B cell (primary cell): ENCODE measurements at regions not wholly inside any gene's neighbourhood (a gene's known extent, or its start where the extent isn't known, plus 50 kb on each side); places are given as distances from the start of the nearest gene placed in this dataset.

ENCODE experiments used
- ATAC-seq: fragments of 200-7000 bp; cut with Tn5 transposase; one replicate; pipeline ENCODE4 v1.10.0; 2021; ENCODE audit warnings: low read depth, mild to moderate bottlenecking, moderate number of reproducible peaks, moderate library complexity
- CTCF ChIA-PET: fragments of 350-600 bp; sonication (Branson Sonifier 250); formaldehyde crosslinking; loops from one replicate; lab custom pipeline; 2021; ENCODE audit warnings: antibody characterized with exemption, inconsistent platforms; lab: Charles Lee
- POLR2A ChIA-PET: fragments of 350-600 bp; sonication (Branson Sonifier 250); formaldehyde crosslinking; loops from one replicate; lab custom pipeline; 2021; ENCODE audit warnings: antibody characterized with exemption; lab: Charles Lee
- DNase-seq: peaks from one replicate; pipeline ENCODE4 v3.0.0; 2013
- H2AFZ ChIP-seq: 2 replicates; pipeline ENCODE4 v1.6.1; 2012; ENCODE audit warnings: mild to moderate bottlenecking, low read depth, low read length; ENCODE audit not compliant: insufficient read depth, poor library complexity, severe bottlenecking
- H3K27ac ChIP-seq, 2 donors: 1 replicate in 1 of 2; 2 replicates in 1 of 2; pipeline ENCODE4 v1.5.1; 2012 to 2013; ENCODE audit warnings: low read length in 2 of 2, mild to moderate bottlenecking in 2 of 2, moderate library complexity in 1 of 2
- H3K27me3 ChIP-seq, 4 experiments: fragments of 200-600 bp in 1 of 4; sonication (generic) in 1 of 4; replicated peaks in 1 of 4; 1 replicate in 2 of 4; 2 replicates in 2 of 4; pipeline versions ENCODE4 v1.6.1 to v1.7.0; 2013 to 2016; ENCODE audit warnings: low read length in 3 of 4, mild to moderate bottlenecking in 2 of 4, mixed read lengths in 1 of 4, moderate library complexity in 1 of 4; ENCODE audit not compliant: insufficient read depth in 4 of 4, control insufficient read depth in 3 of 4; ENCODE audit errors: control extremely low read depth in 1 of 4
- H3K36me3 ChIP-seq, 2 experiments: replicated peaks in 1 of 2; 1 replicate in 1 of 2; 2 replicates in 1 of 2; pipeline versions ENCODE4 v1.6.1 to v1.7.1; 2013; ENCODE audit warnings: low read length in 1 of 2; ENCODE audit not compliant: insufficient read depth in 2 of 2, control insufficient read depth in 1 of 2; ENCODE audit errors: control extremely low read depth in 1 of 2, extremely low read depth in 1 of 2
- H3K4me1 ChIP-seq, 2 donors: fragments of 200-600 bp in 1 of 2; sonication (generic) in 1 of 2; 1 replicate in 1 of 2; 2 replicates in 1 of 2; pipeline versions ENCODE4 v1.5.1 to v1.6.1; 2013 to 2017; ENCODE audit warnings: low read length in 2 of 2; ENCODE audit not compliant: control insufficient read depth in 2 of 2, insufficient read depth in 2 of 2
- H3K4me2 ChIP-seq: replicated peaks from 2 replicates; pipeline ENCODE3; 2012; ENCODE audit warnings: mild to moderate bottlenecking, low read depth, low read length; ENCODE audit not compliant: poor library complexity, severe bottlenecking
- H3K4me3 ChIP-seq, 5 experiments: fragments of 200-600 bp in 1 of 5; sonication (generic) in 1 of 5; 1 replicate in 3 of 5; 2 replicates in 2 of 5; pipeline versions ENCODE4 v1.5.1 to v1.7.0; 2011 to 2016; ENCODE audit warnings: low read length in 4 of 5, mild to moderate bottlenecking in 4 of 5, low read depth in 2 of 5, control low read depth in 1 of 5, moderate library complexity in 1 of 5; ENCODE audit not compliant: insufficient read depth in 1 of 5; ENCODE audit errors: control extremely low read depth in 1 of 5, extremely low read depth in 1 of 5
- H3K79me2 ChIP-seq: fragments of 200-600 bp; sonication (generic); one replicate; pipeline ENCODE4 v1.6.0; 2016; ENCODE audit warnings: low read length; ENCODE audit not compliant: control insufficient read depth, insufficient read depth
- H3K9ac ChIP-seq: fragments of 200-600 bp; sonication (generic); 2 replicates; pipeline ENCODE4 v1.6.1; 2017; ENCODE audit warnings: mild to moderate bottlenecking, low read length, moderate library complexity
- H3K9me3 ChIP-seq, 3 donors: one replicate each; pipeline versions ENCODE4 v1.6.1 to v1.7.1; 2013; ENCODE audit warnings: low read length in 2 of 3; ENCODE audit not compliant: control insufficient read depth in 2 of 3, insufficient read depth in 1 of 3; ENCODE audit errors: control extremely low read depth in 1 of 3
- H4K20me1 ChIP-seq: 2 replicates; pipeline ENCODE4 v1.6.0; 2012; ENCODE audit warnings: mild to moderate bottlenecking, low read length; ENCODE audit not compliant: insufficient read depth, control insufficient read depth, poor library complexity, severe bottlenecking
- H3K27ac Mint-ChIP-seq: one replicate; pipeline ENCODE4 v1.8.0; 2021; ENCODE audit warnings: mixed read lengths
- H3K27me3 Mint-ChIP-seq: one replicate; pipeline ENCODE4 v1.8.0; 2021; ENCODE audit warnings: mixed read lengths
- H3K4me1 Mint-ChIP-seq: one replicate; pipeline ENCODE4 v1.8.0; 2021; ENCODE audit warnings: mixed read lengths
- H3K4me3 Mint-ChIP-seq: one replicate; pipeline ENCODE4 v1.8.0; 2021; ENCODE audit warnings: mixed read lengths
- H3K9me3 Mint-ChIP-seq: one replicate; pipeline ENCODE4 v1.8.0; 2022; ENCODE audit warnings: mixed read lengths; ENCODE audit not compliant: insufficient read depth
- CTCF ChIP-seq: fragments of 200-600 bp; IDR thresholded peaks from one replicate; pipeline ENCODE4 v1.8.0; 2022; ENCODE audit warnings: antibody characterized with exemption, mild to moderate bottlenecking
- EZH2 ChIP-seq: IDR thresholded peaks from 2 replicates; pipeline ENCODE4 v1.6.1; 2012; ENCODE audit warnings: borderline replicate concordance, low read depth, mild to moderate bottlenecking, moderate library complexity, low read length; ENCODE audit not compliant: insufficient read depth, poor library complexity, severe bottlenecking
- WGBS: methylation state at CpG from one replicate; pipeline ENCODE4 v1.1.5; 2013; ENCODE audit warnings: missing lambda C conversion rate; ENCODE audit not compliant: insufficient coverage; 5-methylcytosine and 5-hydroxymethylcytosine counted together
- intact Hi-C: fragments of 100-400 bp; cut with micrococcal nuclease; formaldehyde crosslinking; loops from one replicate; pipeline ENCODE4 v1.10.0; 2022

GRCh38 chr9:118618084-118618483 lies 751.2 kb downstream of the BRINP1 start:
- Histone ChIP-seq H2AFZ (no peak overlapping the region), H3K9me3 (no peaks in the 10 kb centered on the region), H3K4me2 (no peak overlapping the region), H3K4me3 (no peak overlapping the region), H3K27me3 (no peaks in the 10 kb centered on the region), H4K20me1 (no peaks in the 10 kb centered on the region), H3K4me1 (no peaks in the 10 kb centered on the region), H3K36me3 (no peaks in the 10 kb centered on the region), H3K9ac (no peak overlapping the region), H3K79me2 (no peaks in the 10 kb centered on the region), H3K27ac (no peak overlapping the region)
- CTCF ChIA-PET, result no interaction called here
- POLR2A ChIA-PET, result no interaction called here
- ATAC-seq (no peak), DNase-seq (no peak)
- no peaks in the 10 kb centered on the region for H3K9me3 Mint-ChIP-seq
- WGBS, result 100% methylated on average over 1 of the region's 1 CpG
- no peaks in the 10 kb centered on the region for H3K4me1 Mint-ChIP-seq
- H3K4me3 Mint-ChIP-seq, result no peak overlapping the region
- no peak for TF ChIP-seq CTCF
- no peak for TF ChIP-seq EZH2
- H3K27ac Mint-ChIP-seq, result no peak overlapping the region
- no peaks in the 10 kb centered on the region for H3K27me3 Mint-ChIP-seq
- intact Hi-C loops, result no loop called here

GRCh38 chr9:118618849-118619248 lies 750.4 kb downstream of the BRINP1 start:
- H3K4me2 ChIP-seq, result no peak overlapping the region
- no peak overlapping the region for H2AFZ ChIP-seq
- H3K79me2 ChIP-seq, result no peaks in the 10 kb centered on the region
- intact Hi-C loops, result no loop called here
- no peak overlapping the region for H3K9ac ChIP-seq
- H3K4me3 ChIP-seq, result no peak overlapping the region
- H3K4me1 ChIP-seq, result no peaks in the 10 kb centered on the region
- H3K36me3 ChIP-seq, result no peaks in the 10 kb centered on the region
- Mint-ChIP-seq H3K27ac (no peak overlapping the region), H3K4me3 (no peak overlapping the region), H3K9me3 (no peaks in the 10 kb centered on the region), H3K4me1 (no peaks in the 10 kb centered on the region), H3K27me3 (no peaks in the 10 kb centered on the region)
- H3K27ac ChIP-seq, result no peak overlapping the region
- no peaks in the 10 kb centered on the region for H3K9me3 ChIP-seq
- 62% methylated on average over 2 of the region's 2 CpGs for WGBS
- POLR2A ChIA-PET, result no interaction called here
- DNase-seq (no peak), ATAC-seq (no peak)
- no peak for TF ChIP-seq CTCF
- no peak for TF ChIP-seq EZH2
- no peaks in the 10 kb centered on the region for H3K27me3 ChIP-seq
- H4K20me1 ChIP-seq, result no peaks in the 10 kb centered on the region
- CTCF ChIA-PET, result no interaction called here
